H9 (cell line): ENCODE measurements at regions not wholly inside any gene's neighbourhood (a gene's known extent, or its start where the extent isn't known, plus 50 kb on each side); places are given as distances from the start of the nearest gene placed in this dataset.

ENCODE experiments used
- DNase-seq: peaks from one replicate; pipeline ENCODE4 v3.0.0-alpha.2; 2017
- H2AFZ ChIP-seq: one replicate; pipeline ENCODE4 v1.6.1; 2013; ENCODE audit warnings: mild to moderate bottlenecking, low read length, control low read depth, moderate library complexity
- H2AK5ac ChIP-seq: 2 replicates; pipeline ENCODE4 v1.6.1; 2013; ENCODE audit warnings: low read length, control low read depth, mixed read lengths; ENCODE audit not compliant: insufficient read length
- H2BK120ac ChIP-seq: one replicate; pipeline ENCODE4 v1.6.1; 2013; ENCODE audit warnings: low read depth, mild to moderate bottlenecking, low read length, control low read depth, inconsistent platforms; ENCODE audit not compliant: poor library complexity, severe bottlenecking
- H2BK12ac ChIP-seq: 2 replicates; pipeline ENCODE4 v1.6.1; 2013; ENCODE audit warnings: low read length, control low read depth, mixed read lengths, low read depth; ENCODE audit not compliant: insufficient read length
- H2BK15ac ChIP-seq: 2 replicates; pipeline ENCODE4 v1.6.1; 2013; ENCODE audit warnings: low read depth, low read length, control low read depth
- H2BK20ac ChIP-seq: one replicate; pipeline ENCODE4 v1.6.1; 2013; ENCODE audit warnings: low read depth, mild to moderate bottlenecking, low read length, control low read depth, inconsistent platforms; ENCODE audit not compliant: poor library complexity, severe bottlenecking
- H2BK5ac ChIP-seq: 2 replicates; pipeline ENCODE4 v1.6.1; 2013; ENCODE audit warnings: low read length, control low read depth, mixed read lengths; ENCODE audit not compliant: insufficient read length
- H3K14ac ChIP-seq: 2 replicates; pipeline ENCODE4 v1.6.1; 2013; ENCODE audit warnings: low read length, control low read depth; ENCODE audit not compliant: insufficient read depth
- H3K18ac ChIP-seq: 2 replicates; pipeline ENCODE4 v1.6.1; 2013; ENCODE audit warnings: low read depth, mild to moderate bottlenecking, mixed read lengths, low read length, control low read depth; ENCODE audit not compliant: insufficient read length
- H3K23ac ChIP-seq: 2 replicates; pipeline ENCODE4 v1.6.1; 2013; ENCODE audit warnings: low read length, control low read depth, mixed read lengths, low read depth; ENCODE audit not compliant: insufficient read length
- H3K23me2 ChIP-seq: 2 replicates; pipeline ENCODE4 v1.6.1; 2013; ENCODE audit warnings: low read depth, mild to moderate bottlenecking, mixed read lengths, low read length, control low read depth; ENCODE audit not compliant: insufficient read length, poor library complexity, severe bottlenecking
- H3K27ac ChIP-seq: 2 replicates; pipeline ENCODE4 v1.5.1; 2013; ENCODE audit warnings: low read length, control low read depth, mixed read lengths, low read depth; ENCODE audit not compliant: insufficient read length
- H3K27me3 ChIP-seq: 2 replicates; pipeline ENCODE4 v1.6.1; 2013; ENCODE audit warnings: low read length, control low read depth, inconsistent platforms; ENCODE audit not compliant: insufficient read depth
- H3K4ac ChIP-seq: 2 replicates; pipeline ENCODE4 v1.6.1; 2013; ENCODE audit warnings: low read depth, mild to moderate bottlenecking, control low read depth, inconsistent platforms, low read length, moderate library complexity
- H3K4me1 ChIP-seq: 2 replicates; pipeline ENCODE4 v1.6.1; 2013; ENCODE audit warnings: low read length, control low read depth, inconsistent platforms; ENCODE audit not compliant: insufficient read depth
- H3K4me2 ChIP-seq: 2 replicates; pipeline ENCODE4 v1.6.1; 2013; ENCODE audit warnings: low read length, control low read depth, mixed read lengths; ENCODE audit not compliant: insufficient read length, insufficient read depth
- H3K56ac ChIP-seq: 2 replicates; pipeline ENCODE4 v1.6.1; 2013; ENCODE audit warnings: low read depth, mild to moderate bottlenecking, mixed read lengths, low read length, control low read depth; ENCODE audit not compliant: insufficient read length
- H3K79me1 ChIP-seq: 2 replicates; pipeline ENCODE4 v1.6.1; 2013; ENCODE audit warnings: low read depth, mild to moderate bottlenecking, moderate library complexity, low read length, control low read depth, inconsistent platforms; ENCODE audit not compliant: insufficient read depth, poor library complexity, severe bottlenecking
- H3K79me2 ChIP-seq: 2 replicates; pipeline ENCODE4 v1.6.1; 2013; ENCODE audit warnings: low read length, control low read depth, inconsistent platforms; ENCODE audit not compliant: insufficient read depth
- H3K9ac ChIP-seq: 2 replicates; pipeline ENCODE4 v1.6.1; 2013; ENCODE audit warnings: low read length, control low read depth, mixed read lengths; ENCODE audit not compliant: insufficient read length; ENCODE audit errors: extremely low read depth
- H3K9me3 ChIP-seq: one replicate; pipeline ENCODE4 v1.6.1; 2013; ENCODE audit warnings: low read depth, low read length, inconsistent platforms; ENCODE audit not compliant: control insufficient read depth
- H3T11ph ChIP-seq: one replicate; pipeline ENCODE4 v1.6.1; 2013; ENCODE audit warnings: mild to moderate bottlenecking, low read length, control low read depth, inconsistent platforms
- H4K20me1 ChIP-seq: one replicate; pipeline ENCODE4 v1.6.1; 2013; ENCODE audit not compliant: control insufficient read depth, insufficient read length, insufficient read depth
- H4K5ac ChIP-seq: 2 replicates; pipeline ENCODE4 v1.6.1; 2013; ENCODE audit warnings: low read depth, mild to moderate bottlenecking, mixed read lengths, low read length, control low read depth; ENCODE audit not compliant: insufficient read length
- H4K8ac ChIP-seq: replicated peaks from 2 replicates; pipeline ENCODE4 v1.6.1; 2013; ENCODE audit warnings: low read length, control low read depth, mixed read lengths, low read depth; ENCODE audit not compliant: insufficient read length
- H4K91ac ChIP-seq: 2 replicates; pipeline ENCODE4 v1.6.1; 2013; ENCODE audit warnings: low read depth, mild to moderate bottlenecking, moderate library complexity, mixed read lengths, low read length, control low read depth; ENCODE audit not compliant: insufficient read length
- H3K27ac Mint-ChIP-seq, 3 experiments: 2 replicates in 2 of 3; 3 replicates in 1 of 3; pipeline ENCODE4 v1.8.0; 2020 to 2021; ENCODE audit warnings: mixed read lengths in 3 of 3, mild to moderate bottlenecking in 1 of 3, moderate library complexity in 1 of 3
- H3K27me3 Mint-ChIP-seq: 2 replicates; pipeline ENCODE4 v1.8.0; 2021; ENCODE audit warnings: low read depth, mild to moderate bottlenecking, moderate library complexity, mixed read lengths
- H3K36me3 Mint-ChIP-seq, 3 experiments: 2 replicates in 2 of 3; 3 replicates in 1 of 3; pipeline ENCODE4 v1.8.0; 2020 to 2021; ENCODE audit warnings: low read depth in 3 of 3, mixed read lengths in 3 of 3; ENCODE audit not compliant: insufficient read depth in 1 of 3
- H3K4me1 Mint-ChIP-seq, 2 experiments: 2 replicates each; pipeline ENCODE4 v1.8.0; 2020; ENCODE audit warnings: mixed read lengths in 2 of 2
- H3K4me3 Mint-ChIP-seq, 2 experiments: 2 replicates in 1 of 2; 3 replicates in 1 of 2; pipeline ENCODE4 v1.8.0; 2020 to 2021; ENCODE audit warnings: mild to moderate bottlenecking in 2 of 2, mixed read lengths in 2 of 2, moderate library complexity in 1 of 2
- H3K9me3 Mint-ChIP-seq, 2 experiments: 2 replicates in 1 of 2; 3 replicates in 1 of 2; pipeline ENCODE4 v1.8.0; 2020; ENCODE audit warnings: mild to moderate bottlenecking in 2 of 2, mixed read lengths in 2 of 2, moderate library complexity in 1 of 2
- WGBS: extraction: QIAGEN DNeasy Blood & Tissue Kit; methylation state at CpG from one replicate; pipeline ENCODE4 v1.1.7; 2013; ENCODE audit warnings: missing lambda C conversion rate, low lambda C conversion rate, mixed read lengths; ENCODE audit not compliant: insufficient read length; ENCODE audit errors: extremely low coverage; 5-methylcytosine and 5-hydroxymethylcytosine counted together
- TF ChIP-seq, protein P1 (sequence below): fragments of 200-600 bp; sonication (generic); conservative IDR thresholded peaks from 3 replicates; pipeline ENCODE4 v1.8.0; 2021; ENCODE audit warnings: antibody characterized with exemption, mild to moderate bottlenecking

DNA sequence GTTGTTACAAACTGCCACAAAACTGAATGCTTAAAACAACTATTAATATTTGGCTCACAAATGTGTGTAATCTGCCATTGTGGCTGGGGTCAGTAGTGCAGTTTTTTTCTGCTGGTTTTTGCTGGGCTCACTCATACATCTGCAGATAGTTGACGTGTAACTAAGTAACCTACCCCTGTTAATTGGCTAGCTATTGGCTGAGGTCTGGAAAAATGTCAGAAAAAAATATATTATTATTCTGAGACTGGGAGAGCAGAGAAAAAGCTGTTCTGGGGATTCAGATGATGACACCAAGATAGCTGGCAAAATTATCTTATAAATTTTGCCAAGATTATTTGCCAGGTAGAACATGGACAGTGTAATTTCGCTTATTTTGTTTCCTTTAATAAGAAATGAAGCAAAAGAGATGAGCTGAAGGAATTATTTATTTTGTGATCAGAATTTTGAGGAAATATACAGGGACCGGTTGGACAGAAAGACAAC lies 616.1 kb upstream of the ADAMTS5 start:
- Mint-ChIP-seq H3K4me3 (no peak overlapping the region), H3K27me3 (no peaks in the 10 kb centered on the region), H3K9me3 (no peaks in the 10 kb centered on the region; a peak in 1 of 5 replicates), H3K27ac (no peak overlapping the region), H3K36me3 (0 out of 7 replicates have a peak, but pooled peaks cover 0 to 2% (median 0%) of the 10 kb centered on the region in 3 experiments), H3K4me1 (0 out of 4 replicates have a peak, but pooled peaks cover 0 to 2% of the 10 kb centered on the region in 2 experiments)
- Histone ChIP-seq H2BK20ac (no peak overlapping the region), H3K4me2 (no peak overlapping the region), H2BK120ac (no peak overlapping the region), H3K27me3 (no peaks in the 10 kb centered on the region), H3K4me1 (no peaks in the 10 kb centered on the region), H4K8ac (no peak overlapping the region), H3K79me2 (no peaks in the 10 kb centered on the region), H3K4ac (no peak overlapping the region), H2BK5ac (no peak overlapping the region), H2BK15ac (no peak overlapping the region), H3K9ac (no peak overlapping the region), H2AFZ (no peak overlapping the region), H3T11ph (no peak overlapping the region), H3K14ac (no peak overlapping the region), H3K9me3 (no peaks in the 10 kb centered on the region), H4K5ac (no peak overlapping the region), H2AK5ac (no peak overlapping the region), H4K91ac (no peak overlapping the region), H3K79me1 (no peaks in the 10 kb centered on the region), H3K23ac (no peak overlapping the region), H3K27ac (no peak overlapping the region), H3K18ac (no peak overlapping the region), H4K20me1 (no peaks in the 10 kb centered on the region), H3K23me2 (no peaks in the 10 kb centered on the region), H3K56ac (no peak overlapping the region), H2BK12ac (no peak overlapping the region)
- no CpG with 5 or more reads among the region's 3 CpGs for WGBS
- TF ChIP-seq, protein P1, sequence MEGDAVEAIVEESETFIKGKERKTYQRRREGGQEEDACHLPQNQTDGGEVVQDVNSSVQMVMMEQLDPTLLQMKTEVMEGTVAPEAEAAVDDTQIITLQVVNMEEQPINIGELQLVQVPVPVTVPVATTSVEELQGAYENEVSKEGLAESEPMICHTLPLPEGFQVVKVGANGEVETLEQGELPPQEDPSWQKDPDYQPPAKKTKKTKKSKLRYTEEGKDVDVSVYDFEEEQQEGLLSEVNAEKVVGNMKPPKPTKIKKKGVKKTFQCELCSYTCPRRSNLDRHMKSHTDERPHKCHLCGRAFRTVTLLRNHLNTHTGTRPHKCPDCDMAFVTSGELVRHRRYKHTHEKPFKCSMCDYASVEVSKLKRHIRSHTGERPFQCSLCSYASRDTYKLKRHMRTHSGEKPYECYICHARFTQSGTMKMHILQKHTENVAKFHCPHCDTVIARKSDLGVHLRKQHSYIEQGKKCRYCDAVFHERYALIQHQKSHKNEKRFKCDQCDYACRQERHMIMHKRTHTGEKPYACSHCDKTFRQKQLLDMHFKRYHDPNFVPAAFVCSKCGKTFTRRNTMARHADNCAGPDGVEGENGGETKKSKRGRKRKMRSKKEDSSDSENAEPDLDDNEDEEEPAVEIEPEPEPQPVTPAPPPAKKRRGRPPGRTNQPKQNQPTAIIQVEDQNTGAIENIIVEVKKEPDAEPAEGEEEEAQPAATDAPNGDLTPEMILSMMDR = no peak
- DNase-seq = no peak
